Ishikawa (cell line): ENCODE measurements at regions not wholly inside any gene's neighbourhood (a gene's known extent, or its start where the extent isn't known, plus 50 kb on each side); places are given as distances from the start of the nearest gene placed in this dataset.

Experiments
- CEBPB ChIP-seq: IDR thresholded peaks from 2 replicates; pipeline ENCODE4 v1.6.1; 2012
- CREB1 ChIP-seq: IDR thresholded peaks from 2 replicates; pipeline ENCODE4 v1.6.1; 2012; ENCODE audit warnings: low read depth
- EGR1 ChIP-seq: IDR thresholded peaks from 2 replicates; pipeline ENCODE4 v1.6.1; 2012
- EP300 ChIP-seq: IDR thresholded peaks from 2 replicates; pipeline ENCODE4 v1.6.1; 2012; ENCODE audit warnings: borderline replicate concordance
- FOXM1 ChIP-seq: IDR thresholded peaks from 2 replicates; pipeline ENCODE4 v1.6.1; 2012; ENCODE audit warnings: low read depth, borderline replicate concordance
- MAX ChIP-seq: IDR thresholded peaks from 2 replicates; pipeline ENCODE4 v1.6.1; 2012
- NFIC ChIP-seq: IDR thresholded peaks from 2 replicates; pipeline ENCODE4 v1.6.1; 2012
- RAD21 ChIP-seq: IDR thresholded peaks from 2 replicates; pipeline ENCODE4 v1.6.1; 2012; ENCODE audit warnings: low read depth
- REST ChIP-seq: IDR thresholded peaks from 2 replicates; pipeline ENCODE4 v1.6.1; 2012; ENCODE audit warnings: low read depth, mild to moderate bottlenecking
- TAF1 ChIP-seq: IDR thresholded peaks from 2 replicates; pipeline ENCODE4 v1.6.1; 2012; ENCODE audit warnings: low read depth, mild to moderate bottlenecking
- TCF12 ChIP-seq: IDR thresholded peaks from 2 replicates; pipeline ENCODE4 v1.6.1; 2012; ENCODE audit warnings: low read depth
- TEAD4 ChIP-seq: IDR thresholded peaks from 2 replicates; pipeline ENCODE4 v1.6.1; 2012
- USF1 ChIP-seq: IDR thresholded peaks from 2 replicates; pipeline ENCODE4 v1.6.1; 2012
- YY1 ChIP-seq: IDR thresholded peaks from 2 replicates; pipeline ENCODE4 v1.6.1; 2012; ENCODE audit warnings: low read depth
- ZBTB7A ChIP-seq: IDR thresholded peaks from 2 replicates; pipeline ENCODE4 v1.6.1; 2012; ENCODE audit warnings: low read depth

GRCh38 chr15:26243382-26243781 is 380.3 kb upstream of the ATP10A start:
- no peak for TF ChIP-seq YY1
- TF ChIP-seq EGR1 = no peak
- TF ChIP-seq ZBTB7A = no peak
- no peak for TF ChIP-seq MAX
- TF ChIP-seq TAF1 = no peak
- TF ChIP-seq REST = no peak
- TF ChIP-seq RAD21 = no peak
- TF ChIP-seq TCF12 = no peak
- no peak for TF ChIP-seq CEBPB
- no peak for TF ChIP-seq CREB1
- no peak for TF ChIP-seq NFIC
- TF ChIP-seq EP300 = no peak
- no peak for TF ChIP-seq FOXM1
- no peak for TF ChIP-seq TEAD4
- no peak for TF ChIP-seq USF1

GRCh38 chr15:26242565-26243071 is 379.5 kb upstream of the ATP10A start:
- TF ChIP-seq ZBTB7A = no peak
- TF ChIP-seq CREB1 = no peak
- TF ChIP-seq RAD21 = no peak
- no peak for TF ChIP-seq MAX
- TF ChIP-seq TAF1 = no peak
- TF ChIP-seq NFIC = no peak
- no peak for TF ChIP-seq CEBPB
- TF ChIP-seq YY1 = no peak
- no peak for TF ChIP-seq TCF12
- TF ChIP-seq EP300 = no peak

- no peak for TF ChIP-seq RAD21
- no peak for TF ChIP-seq FOXM1
- no peak for TF ChIP-seq TEAD4
- TF ChIP-seq YY1 = no peak
- TF ChIP-seq EP300 = no peak
- no peak for TF ChIP-seq CREB1
- no peak for TF ChIP-seq NFIC
- no peak for TF ChIP-seq ZBTB7A
Measured at GRCh38 chr15:26235864-26236263, 372.7 kb upstream of the ATP10A start.

- TF ChIP-seq MAX (no peak), REST (no peak)
Measured at GRCh38 chr15:26234976-26235767, 372.0 kb upstream of the ATP10A start.

GRCh38 chr15:26232691-26233090 is 369.6 kb upstream of the ATP10A start:
- no peak for TF ChIP-seq EP300
- TF ChIP-seq TEAD4 = no peak
- TF ChIP-seq TCF12 = no peak
- no peak for TF ChIP-seq TAF1
- TF ChIP-seq CREB1 = no peak
- no peak for TF ChIP-seq NFIC
- TF ChIP-seq ZBTB7A = no peak
- no peak for TF ChIP-seq USF1
- TF ChIP-seq RAD21 = no peak
- TF ChIP-seq YY1 = no peak
- no peak for TF ChIP-seq CEBPB
- TF ChIP-seq FOXM1 = no peak

GRCh38 chr15:26231096-26231495 is 368.0 kb upstream of the ATP10A start:
- TF ChIP-seq TAF1 = no peak
- no peak for TF ChIP-seq EGR1
- TF ChIP-seq FOXM1 = no peak
- no peak for TF ChIP-seq TCF12
- no peak for TF ChIP-seq USF1
- no peak for TF ChIP-seq NFIC
- no peak for TF ChIP-seq MAX
- no peak for TF ChIP-seq TEAD4
- no peak for TF ChIP-seq EP300
- no peak for TF ChIP-seq ZBTB7A
- TF ChIP-seq REST = no peak
- TF ChIP-seq RAD21 = no peak
- TF ChIP-seq CEBPB = no peak
- TF ChIP-seq YY1 = no peak
- TF ChIP-seq CREB1 = no peak
